Activated CD8-positive, alpha-beta T cell treated with anti-CD3 and anti-CD28 coated beads for 36 hours (primary cell): ENCODE measurements at regions not wholly inside any gene's neighbourhood (a gene's known extent, or its start where the extent isn't known, plus 50 kb on each side); places are given as distances from the start of the nearest gene placed in this dataset.

Experiments
- ATAC-seq: fragments of 200-7000 bp; cut with Tn5 transposase; one replicate; pipeline ENCODE4 v1.10.0; 2021; ENCODE audit warnings: mild to moderate bottlenecking, moderate library complexity
- CTCF ChIA-PET: fragments of 350-600 bp; sonication (Branson Sonifier 250); formaldehyde crosslinking; loops from one replicate; lab custom pipeline; 2021; ENCODE audit warnings: antibody characterized with exemption; lab: Charles Lee
- POLR2A ChIA-PET: fragments of 350-600 bp; sonication (Branson Sonifier 250); formaldehyde crosslinking; loops from one replicate; lab custom pipeline; 2021; ENCODE audit warnings: antibody characterized with exemption; lab: Charles Lee
- DNase-seq: peaks from one replicate; pipeline ENCODE4 v3.0.0-alpha.2; 2020
- H3K27ac Mint-ChIP-seq: one replicate; pipeline ENCODE4 v1.8.0; 2021; ENCODE audit warnings: mild to moderate bottlenecking, mixed read lengths
- H3K27me3 Mint-ChIP-seq: one replicate; pipeline ENCODE4 v1.8.0; 2021; ENCODE audit warnings: mixed read lengths
- H3K36me3 Mint-ChIP-seq: one replicate; pipeline ENCODE4 v1.8.0; 2021; ENCODE audit warnings: low read depth, mixed read lengths
- H3K4me1 Mint-ChIP-seq: one replicate; pipeline ENCODE4 v1.8.0; 2021; ENCODE audit warnings: low read depth, mixed read lengths
- H3K4me3 Mint-ChIP-seq: one replicate; pipeline ENCODE4 v1.8.0; 2021; ENCODE audit warnings: mild to moderate bottlenecking, moderate library complexity, mixed read lengths
- H3K9me3 Mint-ChIP-seq: one replicate; pipeline ENCODE4 v1.8.0; 2021; ENCODE audit warnings: mixed read lengths
- CTCF ChIP-seq: fragments of 200-600 bp; IDR thresholded peaks from one replicate; pipeline ENCODE4 v1.8.0; 2022; ENCODE audit warnings: antibody characterized with exemption, mild to moderate bottlenecking
- intact Hi-C: fragments of 100-400 bp; cut with micrococcal nuclease; formaldehyde crosslinking; loops from one replicate; pipeline ENCODE4 v1.10.0; 2022

- Mint-ChIP-seq H3K27ac (no peak overlapping the region), H3K27me3 (no peaks in the 10 kb centered on the region), H3K4me3 (no peak overlapping the region), H3K36me3 (no peaks in the 10 kb centered on the region), H3K9me3 (peaks cover 6% of the 10 kb centered on the region), H3K4me1 (no peaks in the 10 kb centered on the region)
- TF ChIP-seq CTCF = no peak
- CTCF ChIA-PET = no interaction called here
- ATAC-seq (no peak), DNase-seq (no peak)
- POLR2A ChIA-PET = no interaction called here
- intact Hi-C loops = no loop called here
These were observed 1089.7 kb downstream of the TRHDE start for GRCh38 chr12:73361864-73362230.

- CTCF ChIA-PET = no interaction called here
- H3K4me3 Mint-ChIP-seq = no peak overlapping the region
- POLR2A ChIA-PET = no interaction called here
- intact Hi-C loops = no loop called here
- H3K36me3 Mint-ChIP-seq = no peaks in the 10 kb centered on the region
- no peak for TF ChIP-seq CTCF
- DNase-seq (no peak), ATAC-seq (no peak)
- no peaks in the 10 kb centered on the region for H3K4me1 Mint-ChIP-seq
- no peaks in the 10 kb centered on the region for H3K27me3 Mint-ChIP-seq
- no peak overlapping the region for H3K27ac Mint-ChIP-seq
- H3K9me3 Mint-ChIP-seq = peaks cover 6% of the 10 kb centered on the region
These were observed 1090.5 kb downstream of the TRHDE start for GRCh38 chr12:73362666-73363065.

- no peak for DNase-seq
- no peaks in the 10 kb centered on the region for H3K4me1 Mint-ChIP-seq
- no peak for TF ChIP-seq CTCF
- ATAC-seq = no peak
- H3K27me3 Mint-ChIP-seq = no peaks in the 10 kb centered on the region
- no peaks in the 10 kb centered on the region for H3K36me3 Mint-ChIP-seq
- H3K27ac Mint-ChIP-seq = no peak overlapping the region
- ChIA-PET POLR2A (no interaction called here), CTCF (no interaction called here)
- H3K9me3 Mint-ChIP-seq = peaks cover 12% of the 10 kb centered on the region
- intact Hi-C loops = no loop called here
- H3K4me3 Mint-ChIP-seq = no peak overlapping the region
These were observed 1100.7 kb downstream of the TRHDE start for GRCh38 chr12:73372856-73373255.

GRCh38 chr12:73374360-73374759 lies 1102.2 kb downstream of the TRHDE start:
- no peak for TF ChIP-seq CTCF
- intact Hi-C loops = no loop called here
- ChIA-PET CTCF (no interaction called here), POLR2A (no interaction called here)
- Mint-ChIP-seq H3K36me3 (no peaks in the 10 kb centered on the region), H3K9me3 (peaks cover 12% of the 10 kb centered on the region), H3K4me1 (no peaks in the 10 kb centered on the region), H3K4me3 (no peak overlapping the region), H3K27me3 (no peaks in the 10 kb centered on the region), H3K27ac (no peak overlapping the region)
- no peak for DNase-seq
- ATAC-seq = no peak

- Mint-ChIP-seq H3K27ac (no peak overlapping the region), H3K9me3 (peaks cover 17% of the 10 kb centered on the region), H3K27me3 (no peaks in the 10 kb centered on the region), H3K4me3 (no peak overlapping the region), H3K36me3 (no peaks in the 10 kb centered on the region), H3K4me1 (no peaks in the 10 kb centered on the region)
- intact Hi-C loops = no loop called here
- no peak for TF ChIP-seq CTCF
- POLR2A ChIA-PET = no interaction called here
- no peak for DNase-seq
- no peak for ATAC-seq
- CTCF ChIA-PET = no interaction called here
These were observed 1111.5 kb downstream of the TRHDE start for GRCh38 chr12:73383584-73384222.
